ENCODE measurements at regions not wholly inside any gene's neighbourhood (a gene's known extent, or its start where the extent isn't known, plus 50 kb on each side); places are given as distances from the start of the nearest gene placed in this dataset.

DNA sequence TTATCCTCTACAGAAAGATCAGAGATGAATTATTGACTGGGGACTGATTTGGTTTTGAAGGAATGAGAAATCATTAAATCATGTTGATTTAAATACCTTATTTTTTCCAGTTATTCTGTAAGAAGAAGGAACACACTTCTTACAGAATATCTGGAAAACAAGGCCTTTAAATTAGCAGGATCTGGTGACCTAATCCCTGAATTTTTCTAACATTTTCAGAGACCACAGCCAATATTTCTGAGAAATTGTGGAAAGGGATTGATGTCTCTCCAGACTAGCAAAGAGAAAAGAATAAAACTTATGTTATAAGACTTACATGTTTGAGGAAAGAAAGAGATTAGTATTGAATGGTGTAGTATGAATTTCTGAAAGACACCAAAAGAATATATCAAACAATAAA lies 104.0 kb downstream of the KCNE4 start:
- no peak for TF ChIP-seq POLR2AphosphoS5 (IDR thresholded peaks at IDR 0.05)
- TF ChIP-seq, protein P1, sequence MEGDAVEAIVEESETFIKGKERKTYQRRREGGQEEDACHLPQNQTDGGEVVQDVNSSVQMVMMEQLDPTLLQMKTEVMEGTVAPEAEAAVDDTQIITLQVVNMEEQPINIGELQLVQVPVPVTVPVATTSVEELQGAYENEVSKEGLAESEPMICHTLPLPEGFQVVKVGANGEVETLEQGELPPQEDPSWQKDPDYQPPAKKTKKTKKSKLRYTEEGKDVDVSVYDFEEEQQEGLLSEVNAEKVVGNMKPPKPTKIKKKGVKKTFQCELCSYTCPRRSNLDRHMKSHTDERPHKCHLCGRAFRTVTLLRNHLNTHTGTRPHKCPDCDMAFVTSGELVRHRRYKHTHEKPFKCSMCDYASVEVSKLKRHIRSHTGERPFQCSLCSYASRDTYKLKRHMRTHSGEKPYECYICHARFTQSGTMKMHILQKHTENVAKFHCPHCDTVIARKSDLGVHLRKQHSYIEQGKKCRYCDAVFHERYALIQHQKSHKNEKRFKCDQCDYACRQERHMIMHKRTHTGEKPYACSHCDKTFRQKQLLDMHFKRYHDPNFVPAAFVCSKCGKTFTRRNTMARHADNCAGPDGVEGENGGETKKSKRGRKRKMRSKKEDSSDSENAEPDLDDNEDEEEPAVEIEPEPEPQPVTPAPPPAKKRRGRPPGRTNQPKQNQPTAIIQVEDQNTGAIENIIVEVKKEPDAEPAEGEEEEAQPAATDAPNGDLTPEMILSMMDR (IDR thresholded peaks at IDR 0.05) = no peak
- TF ChIP-seq POLR2A (IDR thresholded peaks at IDR 0.05) = no peak

All from breast epithelium (tissue), 3 donors.